BLaER1 treated with 17β-estradiol and CSF1 and Interleukin-3, amounts not matched to agents 10 nM and 100 nM (cell line): ENCODE measurements at regions not wholly inside any gene's neighbourhood (a gene's known extent, or its start where the extent isn't known, plus 50 kb on each side); places are given as distances from the start of the nearest gene placed in this dataset.

Experiments
- H3K27ac ChIP-seq, 11 experiments: shearing (Covaris generic); formaldehyde crosslinking; 2 replicates each; pipeline ENCODE4 v1.8.1; 2022
- H3K27me3 ChIP-seq, 11 experiments: shearing (Covaris generic); formaldehyde crosslinking; 2 replicates each; pipeline ENCODE4 v1.8.1; 2022
- H3K36me3 ChIP-seq, 11 experiments: shearing (Covaris generic); formaldehyde crosslinking; 2 replicates each; pipeline ENCODE4 v1.8.1; 2022
- H3K4me1 ChIP-seq, 10 experiments: shearing (Covaris generic); formaldehyde crosslinking; 2 replicates each; pipeline ENCODE4 v1.8.1; 2022
- H3K4me2 ChIP-seq, 11 experiments: shearing (Covaris generic); formaldehyde crosslinking; 2 replicates each; pipeline ENCODE4 v1.8.1; 2022
- H3K4me3 ChIP-seq, 10 experiments: shearing (Covaris generic); formaldehyde crosslinking; 2 replicates each; pipeline ENCODE4 v1.8.1; 2022
- H3K9ac ChIP-seq, 11 experiments: shearing (Covaris generic); formaldehyde crosslinking; 2 replicates each; pipeline ENCODE4 v1.8.1; 2022
- H3K9me3 ChIP-seq, 11 experiments: shearing (Covaris generic); formaldehyde crosslinking; replicated peaks in 1 of 11; 2 replicates each; pipeline ENCODE4 v1.8.1; 2022
- H4K20me1 ChIP-seq, 11 experiments: shearing (Covaris generic); formaldehyde crosslinking; 2 replicates each; pipeline ENCODE4 v1.8.1; 2022
- Cebpa-rat ChIP-seq, 11 experiments: shearing (Covaris generic); IDR thresholded peaks; 2 replicates each; pipeline ENCODE4 v1.8.1; 2022

GRCh38 chr16:73890186-73891128, 406.2 kb upstream of the PSMD7 start:
- H3K4me3 ChIP-seq: peak overlapping the region in 1 of 10 experiments; percentile 26; a peak in 1 of 20 replicates

GRCh38 chr16:73888840-73889490, 407.6 kb upstream of the PSMD7 start:
- peaks cover 4 to 18% (median 6%) of the 10 kb centered on the region in 10 experiments; a peak in 10 of 20 replicates for H3K4me1 ChIP-seq
- no peak overlapping the region for H3K4me3 ChIP-seq
- no peak overlapping the region for H3K4me2 ChIP-seq
- no peaks in the 10 kb centered on the region for H3K9me3 ChIP-seq
- H4K20me1 ChIP-seq: no peaks in the 10 kb centered on the region
- no peak overlapping the region for H3K9ac ChIP-seq
- H3K27ac ChIP-seq: no peak overlapping the region
- H3K27me3 ChIP-seq: no peaks in the 10 kb centered on the region
- no peak for TF ChIP-seq Cebpa-rat (IDR thresholded peaks at IDR 0.05)
- no peaks in the 10 kb centered on the region for H3K36me3 ChIP-seq

More at GRCh38 chr16:73890186-73891128, 406.2 kb upstream of the PSMD7 start:
- Histone ChIP-seq H3K36me3 (no peaks in the 10 kb centered on the region), H4K20me1 (no peaks in the 10 kb centered on the region), H3K9me3 (no peaks in the 10 kb centered on the region), H3K27ac (no peak overlapping the region), H3K4me2 (peak overlapping the region in 6 of 11 experiments; percentile 3 to 65 (median 52); a peak in 8 of 22 replicates), H3K27me3 (no peaks in the 10 kb centered on the region), H3K4me1 (peaks cover 4 to 18% (median 6%) of the 10 kb centered on the region in 10 experiments; a peak in 10 of 20 replicates), H3K9ac (no peak overlapping the region)
- TF ChIP-seq Cebpa-rat (IDR thresholded peaks at IDR 0.05): no peak

GRCh38 chr16:73887911-73888310, 408.7 kb upstream of the PSMD7 start:
- Histone ChIP-seq H3K4me3 (no peak overlapping the region), H3K27me3 (no peaks in the 10 kb centered on the region), H3K27ac (no peak overlapping the region), H4K20me1 (no peaks in the 10 kb centered on the region), H3K4me2 (peak overlapping the region in 10 of 11 experiments; percentile 2 to 40 (median 26); a peak in 10 of 22 replicates), H3K36me3 (no peaks in the 10 kb centered on the region), H3K9me3 (no peaks in the 10 kb centered on the region), H3K9ac (no peak overlapping the region), H3K4me1 (peaks cover 5 to 24% (median 14%) of the 10 kb centered on the region in 10 experiments; a peak in 17 of 20 replicates)
- no peak for TF ChIP-seq Cebpa-rat (IDR thresholded peaks at IDR 0.05)

- no peak overlapping the region for H3K4me3 ChIP-seq
- no peak overlapping the region for H3K4me2 ChIP-seq
- no peak for TF ChIP-seq Cebpa-rat (IDR thresholded peaks at IDR 0.05)
- peaks cover 7 to 33% (median 18%) of the 10 kb centered on the region in 10 experiments; a peak in 17 of 20 replicates for H3K4me1 ChIP-seq
- no peaks in the 10 kb centered on the region for H3K9me3 ChIP-seq
- H4K20me1 ChIP-seq: no peaks in the 10 kb centered on the region
- H3K9ac ChIP-seq: no peak overlapping the region
- H3K27me3 ChIP-seq: no peaks in the 10 kb centered on the region
- no peak overlapping the region for H3K27ac ChIP-seq
- no peaks in the 10 kb centered on the region for H3K36me3 ChIP-seq
Observed at GRCh38 chr16:73886426-73886825, 410.2 kb upstream of the PSMD7 start.

- Histone ChIP-seq H3K27ac (no peak overlapping the region), H3K27me3 (no peaks in the 10 kb centered on the region), H4K20me1 (no peaks in the 10 kb centered on the region), H3K4me3 (no peak overlapping the region), H3K4me2 (peak overlapping the region in 4 of 11 experiments; percentile 0 to 39 (median 12); a peak in 3 of 22 replicates), H3K9me3 (no peaks in the 10 kb centered on the region), H3K4me1 (peaks cover 4 to 33% (median 15%) of the 10 kb centered on the region in 10 experiments; a peak in 15 of 20 replicates), H3K36me3 (no peaks in the 10 kb centered on the region), H3K9ac (no peak overlapping the region)
- no peak for TF ChIP-seq Cebpa-rat (IDR thresholded peaks at IDR 0.05)
Observed at GRCh38 chr16:73885319-73885718, 411.3 kb upstream of the PSMD7 start.

GRCh38 chr16:73883841-73884240, 412.8 kb upstream of the PSMD7 start:
- Histone ChIP-seq H3K9ac (no peak overlapping the region), H4K20me1 (no peaks in the 10 kb centered on the region), H3K9me3 (no peaks in the 10 kb centered on the region), H3K27me3 (no peaks in the 10 kb centered on the region), H3K4me3 (no peak overlapping the region), H3K4me1 (peaks cover 4 to 33% (median 15%) of the 10 kb centered on the region in 10 experiments; a peak in 15 of 20 replicates), H3K4me2 (peak overlapping the region in 4 of 11 experiments; percentile 10 to 66 (median 47); a peak in 4 of 22 replicates), H3K36me3 (no peaks in the 10 kb centered on the region), H3K27ac (no peak overlapping the region)
- no peak for TF ChIP-seq Cebpa-rat (IDR thresholded peaks at IDR 0.05)

GRCh38 chr16:73883126-73883525, 413.5 kb upstream of the PSMD7 start:
- TF ChIP-seq Cebpa-rat (IDR thresholded peaks at IDR 0.05): no peak
- Histone ChIP-seq H3K9me3 (no peaks in the 10 kb centered on the region), H3K27ac (no peak overlapping the region), H3K27me3 (no peaks in the 10 kb centered on the region), H3K4me3 (no peak overlapping the region), H3K4me1 (peaks cover 4 to 32% (median 15%) of the 10 kb centered on the region in 10 experiments; a peak in 15 of 20 replicates), H3K36me3 (no peaks in the 10 kb centered on the region), H4K20me1 (no peaks in the 10 kb centered on the region), H3K9ac (no peak overlapping the region), H3K4me2 (peak overlapping the region in 6 of 11 experiments; percentile 10 to 66 (median 36); a peak in 10 of 22 replicates)

- Histone ChIP-seq H3K27me3 (no peaks in the 10 kb centered on the region), H3K9me3 (no peaks in the 10 kb centered on the region), H3K4me2 (peak overlapping the region in 8 of 11 experiments; percentile 5 to 66 (median 32); a peak in 12 of 22 replicates), H3K27ac (no peak overlapping the region), H3K4me1 (peaks cover 0 to 28% (median 11%) of the 10 kb centered on the region in 10 experiments; a peak in 15 of 20 replicates), H3K36me3 (no peaks in the 10 kb centered on the region), H3K4me3 (no peak overlapping the region), H4K20me1 (no peaks in the 10 kb centered on the region), H3K9ac (no peak overlapping the region)
- no peak for TF ChIP-seq Cebpa-rat (IDR thresholded peaks at IDR 0.05)
Observed at GRCh38 chr16:73882651-73883050, 414.0 kb upstream of the PSMD7 start.

- Histone ChIP-seq H3K9ac (no peak overlapping the region), H4K20me1 (no peaks in the 10 kb centered on the region), H3K36me3 (no peaks in the 10 kb centered on the region), H3K27ac (no peak overlapping the region), H3K27me3 (no peaks in the 10 kb centered on the region), H3K4me3 (no peak overlapping the region), H3K9me3 (no peaks in the 10 kb centered on the region), H3K4me1 (peaks cover 0 to 27% (median 11%) of the 10 kb centered on the region in 10 experiments; a peak in 15 of 20 replicates), H3K4me2 (peak overlapping the region in 4 of 11 experiments; percentile 10 to 66 (median 47); a peak in 7 of 22 replicates)
- TF ChIP-seq Cebpa-rat (IDR thresholded peaks at IDR 0.05): no peak
Observed at GRCh38 chr16:73882033-73882432, 414.6 kb upstream of the PSMD7 start.
